H9 (cell line): ENCODE measurements at regions not wholly inside any gene's neighbourhood (a gene's known extent, or its start where the extent isn't known, plus 50 kb on each side); places are given as distances from the start of the nearest gene placed in this dataset.

ENCODE experiments used
- DNase-seq: peaks from one replicate; pipeline ENCODE4 v3.0.0-alpha.2; 2017
- H2AFZ ChIP-seq: one replicate; pipeline ENCODE4 v1.6.1; 2013; ENCODE audit warnings: mild to moderate bottlenecking, low read length, control low read depth, moderate library complexity
- H2AK5ac ChIP-seq: 2 replicates; pipeline ENCODE4 v1.6.1; 2013; ENCODE audit warnings: low read length, control low read depth, mixed read lengths; ENCODE audit not compliant: insufficient read length
- H2BK120ac ChIP-seq: one replicate; pipeline ENCODE4 v1.6.1; 2013; ENCODE audit warnings: low read depth, mild to moderate bottlenecking, low read length, control low read depth, inconsistent platforms; ENCODE audit not compliant: poor library complexity, severe bottlenecking
- H2BK12ac ChIP-seq: 2 replicates; pipeline ENCODE4 v1.6.1; 2013; ENCODE audit warnings: low read length, control low read depth, mixed read lengths, low read depth; ENCODE audit not compliant: insufficient read length
- H2BK15ac ChIP-seq: 2 replicates; pipeline ENCODE4 v1.6.1; 2013; ENCODE audit warnings: low read depth, low read length, control low read depth
- H2BK20ac ChIP-seq: one replicate; pipeline ENCODE4 v1.6.1; 2013; ENCODE audit warnings: low read depth, mild to moderate bottlenecking, low read length, control low read depth, inconsistent platforms; ENCODE audit not compliant: poor library complexity, severe bottlenecking
- H2BK5ac ChIP-seq: 2 replicates; pipeline ENCODE4 v1.6.1; 2013; ENCODE audit warnings: low read length, control low read depth, mixed read lengths; ENCODE audit not compliant: insufficient read length
- H3K14ac ChIP-seq: 2 replicates; pipeline ENCODE4 v1.6.1; 2013; ENCODE audit warnings: low read length, control low read depth; ENCODE audit not compliant: insufficient read depth
- H3K18ac ChIP-seq: 2 replicates; pipeline ENCODE4 v1.6.1; 2013; ENCODE audit warnings: low read depth, mild to moderate bottlenecking, mixed read lengths, low read length, control low read depth; ENCODE audit not compliant: insufficient read length
- H3K23ac ChIP-seq: 2 replicates; pipeline ENCODE4 v1.6.1; 2013; ENCODE audit warnings: low read length, control low read depth, mixed read lengths, low read depth; ENCODE audit not compliant: insufficient read length
- H3K23me2 ChIP-seq: 2 replicates; pipeline ENCODE4 v1.6.1; 2013; ENCODE audit warnings: low read depth, mild to moderate bottlenecking, mixed read lengths, low read length, control low read depth; ENCODE audit not compliant: insufficient read length, poor library complexity, severe bottlenecking
- H3K27ac ChIP-seq: 2 replicates; pipeline ENCODE4 v1.5.1; 2013; ENCODE audit warnings: low read length, control low read depth, mixed read lengths, low read depth; ENCODE audit not compliant: insufficient read length
- H3K27me3 ChIP-seq: 2 replicates; pipeline ENCODE4 v1.6.1; 2013; ENCODE audit warnings: low read length, control low read depth, inconsistent platforms; ENCODE audit not compliant: insufficient read depth
- H3K4ac ChIP-seq: 2 replicates; pipeline ENCODE4 v1.6.1; 2013; ENCODE audit warnings: low read depth, mild to moderate bottlenecking, control low read depth, inconsistent platforms, low read length, moderate library complexity
- H3K4me1 ChIP-seq: 2 replicates; pipeline ENCODE4 v1.6.1; 2013; ENCODE audit warnings: low read length, control low read depth, inconsistent platforms; ENCODE audit not compliant: insufficient read depth
- H3K4me2 ChIP-seq: 2 replicates; pipeline ENCODE4 v1.6.1; 2013; ENCODE audit warnings: low read length, control low read depth, mixed read lengths; ENCODE audit not compliant: insufficient read length, insufficient read depth
- H3K56ac ChIP-seq: 2 replicates; pipeline ENCODE4 v1.6.1; 2013; ENCODE audit warnings: low read depth, mild to moderate bottlenecking, mixed read lengths, low read length, control low read depth; ENCODE audit not compliant: insufficient read length
- H3K79me1 ChIP-seq: 2 replicates; pipeline ENCODE4 v1.6.1; 2013; ENCODE audit warnings: low read depth, mild to moderate bottlenecking, moderate library complexity, low read length, control low read depth, inconsistent platforms; ENCODE audit not compliant: insufficient read depth, poor library complexity, severe bottlenecking
- H3K79me2 ChIP-seq: 2 replicates; pipeline ENCODE4 v1.6.1; 2013; ENCODE audit warnings: low read length, control low read depth, inconsistent platforms; ENCODE audit not compliant: insufficient read depth
- H3K9ac ChIP-seq: 2 replicates; pipeline ENCODE4 v1.6.1; 2013; ENCODE audit warnings: low read length, control low read depth, mixed read lengths; ENCODE audit not compliant: insufficient read length; ENCODE audit errors: extremely low read depth
- H3K9me3 ChIP-seq: one replicate; pipeline ENCODE4 v1.6.1; 2013; ENCODE audit warnings: low read depth, low read length, inconsistent platforms; ENCODE audit not compliant: control insufficient read depth
- H3T11ph ChIP-seq: one replicate; pipeline ENCODE4 v1.6.1; 2013; ENCODE audit warnings: mild to moderate bottlenecking, low read length, control low read depth, inconsistent platforms
- H4K20me1 ChIP-seq: one replicate; pipeline ENCODE4 v1.6.1; 2013; ENCODE audit not compliant: control insufficient read depth, insufficient read length, insufficient read depth
- H4K5ac ChIP-seq: 2 replicates; pipeline ENCODE4 v1.6.1; 2013; ENCODE audit warnings: low read depth, mild to moderate bottlenecking, mixed read lengths, low read length, control low read depth; ENCODE audit not compliant: insufficient read length
- H4K8ac ChIP-seq: replicated peaks from 2 replicates; pipeline ENCODE4 v1.6.1; 2013; ENCODE audit warnings: low read length, control low read depth, mixed read lengths, low read depth; ENCODE audit not compliant: insufficient read length
- H4K91ac ChIP-seq: 2 replicates; pipeline ENCODE4 v1.6.1; 2013; ENCODE audit warnings: low read depth, mild to moderate bottlenecking, moderate library complexity, mixed read lengths, low read length, control low read depth; ENCODE audit not compliant: insufficient read length
- H3K27ac Mint-ChIP-seq, 3 experiments: 2 replicates in 2 of 3; 3 replicates in 1 of 3; pipeline ENCODE4 v1.8.0; 2020 to 2021; ENCODE audit warnings: mixed read lengths in 3 of 3, mild to moderate bottlenecking in 1 of 3, moderate library complexity in 1 of 3
- H3K27me3 Mint-ChIP-seq: 2 replicates; pipeline ENCODE4 v1.8.0; 2021; ENCODE audit warnings: low read depth, mild to moderate bottlenecking, moderate library complexity, mixed read lengths
- H3K36me3 Mint-ChIP-seq, 3 experiments: 2 replicates in 2 of 3; 3 replicates in 1 of 3; pipeline ENCODE4 v1.8.0; 2020 to 2021; ENCODE audit warnings: low read depth in 3 of 3, mixed read lengths in 3 of 3; ENCODE audit not compliant: insufficient read depth in 1 of 3
- H3K4me1 Mint-ChIP-seq, 2 experiments: 2 replicates each; pipeline ENCODE4 v1.8.0; 2020; ENCODE audit warnings: mixed read lengths in 2 of 2
- H3K4me3 Mint-ChIP-seq, 2 experiments: 2 replicates in 1 of 2; 3 replicates in 1 of 2; pipeline ENCODE4 v1.8.0; 2020 to 2021; ENCODE audit warnings: mild to moderate bottlenecking in 2 of 2, mixed read lengths in 2 of 2, moderate library complexity in 1 of 2
- H3K9me3 Mint-ChIP-seq, 2 experiments: 2 replicates in 1 of 2; 3 replicates in 1 of 2; pipeline ENCODE4 v1.8.0; 2020; ENCODE audit warnings: mild to moderate bottlenecking in 2 of 2, mixed read lengths in 2 of 2, moderate library complexity in 1 of 2
- WGBS: extraction: QIAGEN DNeasy Blood & Tissue Kit; methylation state at CpG from one replicate; pipeline ENCODE4 v1.1.7; 2013; ENCODE audit warnings: missing lambda C conversion rate, low lambda C conversion rate, mixed read lengths; ENCODE audit not compliant: insufficient read length; ENCODE audit errors: extremely low coverage; 5-methylcytosine and 5-hydroxymethylcytosine counted together
- TF ChIP-seq, protein P1 (sequence below): fragments of 200-600 bp; sonication (generic); conservative IDR thresholded peaks from 3 replicates; pipeline ENCODE4 v1.8.0; 2021; ENCODE audit warnings: antibody characterized with exemption, mild to moderate bottlenecking

DNA sequence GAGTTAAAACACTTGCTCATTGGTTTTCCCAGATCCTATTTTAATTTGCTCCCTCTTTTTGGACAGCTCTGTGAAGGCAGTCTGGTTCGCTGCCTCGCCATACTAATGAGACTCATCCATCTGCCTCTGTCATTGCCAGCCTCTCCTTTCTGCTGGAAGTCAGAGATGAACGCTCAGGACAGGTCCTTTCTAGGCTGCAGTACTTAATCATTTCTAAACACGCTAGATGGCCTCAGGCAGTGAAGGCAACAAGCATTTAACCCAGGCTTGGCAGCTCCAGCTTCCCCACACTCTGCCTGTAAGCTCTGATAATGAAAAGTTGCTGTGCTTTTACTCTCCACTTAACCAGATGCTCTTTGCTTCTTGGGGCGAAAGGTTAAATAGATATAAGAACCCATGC is 286.7 kb upstream of the POU3F2 start:
- Histone ChIP-seq H3K79me2 (no peaks in the 10 kb centered on the region), H3T11ph (no peak overlapping the region), H3K56ac (no peak overlapping the region), H2BK120ac (no peak overlapping the region), H2AK5ac (no peak overlapping the region), H4K20me1 (no peaks in the 10 kb centered on the region), H2BK20ac (no peak overlapping the region), H3K23ac (no peak overlapping the region), H3K79me1 (no peaks in the 10 kb centered on the region), H3K23me2 (no peaks in the 10 kb centered on the region), H4K5ac (no peak overlapping the region), H2BK5ac (no peak overlapping the region), H2BK12ac (no peak overlapping the region), H3K4ac (no peak overlapping the region), H3K27me3 (no peaks in the 10 kb centered on the region), H3K4me1 (no peaks in the 10 kb centered on the region), H2AFZ (no peak overlapping the region), H3K27ac (no peak overlapping the region), H3K9me3 (no peaks in the 10 kb centered on the region), H4K8ac (no peak overlapping the region), H3K18ac (no peak overlapping the region), H3K4me2 (no peak overlapping the region), H4K91ac (no peak overlapping the region), H2BK15ac (no peak overlapping the region), H3K14ac (no peak overlapping the region), H3K9ac (no peak overlapping the region)
- H3K9me3 Mint-ChIP-seq, result no peaks in the 10 kb centered on the region
- no peak overlapping the region; a peak in 1 of 7 replicates for H3K27ac Mint-ChIP-seq
- TF ChIP-seq, protein P1, sequence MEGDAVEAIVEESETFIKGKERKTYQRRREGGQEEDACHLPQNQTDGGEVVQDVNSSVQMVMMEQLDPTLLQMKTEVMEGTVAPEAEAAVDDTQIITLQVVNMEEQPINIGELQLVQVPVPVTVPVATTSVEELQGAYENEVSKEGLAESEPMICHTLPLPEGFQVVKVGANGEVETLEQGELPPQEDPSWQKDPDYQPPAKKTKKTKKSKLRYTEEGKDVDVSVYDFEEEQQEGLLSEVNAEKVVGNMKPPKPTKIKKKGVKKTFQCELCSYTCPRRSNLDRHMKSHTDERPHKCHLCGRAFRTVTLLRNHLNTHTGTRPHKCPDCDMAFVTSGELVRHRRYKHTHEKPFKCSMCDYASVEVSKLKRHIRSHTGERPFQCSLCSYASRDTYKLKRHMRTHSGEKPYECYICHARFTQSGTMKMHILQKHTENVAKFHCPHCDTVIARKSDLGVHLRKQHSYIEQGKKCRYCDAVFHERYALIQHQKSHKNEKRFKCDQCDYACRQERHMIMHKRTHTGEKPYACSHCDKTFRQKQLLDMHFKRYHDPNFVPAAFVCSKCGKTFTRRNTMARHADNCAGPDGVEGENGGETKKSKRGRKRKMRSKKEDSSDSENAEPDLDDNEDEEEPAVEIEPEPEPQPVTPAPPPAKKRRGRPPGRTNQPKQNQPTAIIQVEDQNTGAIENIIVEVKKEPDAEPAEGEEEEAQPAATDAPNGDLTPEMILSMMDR, result no peak
- H3K27me3 Mint-ChIP-seq, result no peaks in the 10 kb centered on the region
- H3K36me3 Mint-ChIP-seq, result no peaks in the 10 kb centered on the region
- WGBS, result no CpG with 5 or more reads among the region's 5 CpGs
- no peak for DNase-seq
- peaks cover 2 to 8% of the 10 kb centered on the region in 2 experiments; a peak in 2 of 4 replicates for H3K4me1 Mint-ChIP-seq
- no peak overlapping the region for H3K4me3 Mint-ChIP-seq
